ENCODE measurements at regions not wholly inside any gene's neighbourhood (a gene's known extent, or its start where the extent isn't known, plus 50 kb on each side); places are given as distances from the start of the nearest gene placed in this dataset.

DNA sequence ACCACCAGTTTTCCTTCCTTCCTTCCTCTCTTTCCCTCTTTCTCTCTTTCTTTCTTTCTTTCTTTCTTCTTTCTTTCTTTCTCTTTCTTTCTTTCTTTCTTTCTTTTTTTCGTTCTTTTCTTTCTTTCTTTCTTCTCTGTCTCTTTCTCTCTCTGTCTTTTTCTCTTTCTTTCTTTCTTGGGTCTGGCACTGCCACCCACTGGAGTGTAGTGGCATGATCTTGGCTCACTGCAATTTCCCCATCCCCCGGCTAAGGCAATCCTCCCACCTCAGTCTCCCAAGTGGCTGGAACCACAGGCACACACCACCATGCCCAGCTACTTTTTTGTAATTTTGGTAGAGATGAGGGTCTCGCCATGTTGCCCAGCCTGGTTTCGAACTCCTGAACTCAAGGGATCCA, 51.6 kb upstream of the NHS start:
- H2AFZ ChIP-seq (ENCODE audit: low read depth, low read length), result no peak overlapping the region
- no peaks in the 10 kb centered on the region for H4K20me1 ChIP-seq (ENCODE audit: insufficient read depth, low read length)
- H3K4me2 ChIP-seq (ENCODE audit: low read length), result no peak overlapping the region
- no peak overlapping the region for H3K4me3 ChIP-seq (ENCODE audit: low read length)
- H3K4me1 ChIP-seq (ENCODE audit: low read length), result no peaks in the 10 kb centered on the region
- H3K27me3 ChIP-seq (ENCODE audit: low read depth, low read length), result no peaks in the 10 kb centered on the region
- no peaks in the 10 kb centered on the region for H3K79me2 ChIP-seq (ENCODE audit: low read length)
- no peaks in the 10 kb centered on the region for H3K36me3 ChIP-seq (replicated peaks; ENCODE audit: low read depth, low read length)
- no peak overlapping the region for H3K27ac ChIP-seq (ENCODE audit: low read length)
- no peak overlapping the region for H3K9ac ChIP-seq (ENCODE audit: low read length)
- TF ChIP-seq, protein P1, sequence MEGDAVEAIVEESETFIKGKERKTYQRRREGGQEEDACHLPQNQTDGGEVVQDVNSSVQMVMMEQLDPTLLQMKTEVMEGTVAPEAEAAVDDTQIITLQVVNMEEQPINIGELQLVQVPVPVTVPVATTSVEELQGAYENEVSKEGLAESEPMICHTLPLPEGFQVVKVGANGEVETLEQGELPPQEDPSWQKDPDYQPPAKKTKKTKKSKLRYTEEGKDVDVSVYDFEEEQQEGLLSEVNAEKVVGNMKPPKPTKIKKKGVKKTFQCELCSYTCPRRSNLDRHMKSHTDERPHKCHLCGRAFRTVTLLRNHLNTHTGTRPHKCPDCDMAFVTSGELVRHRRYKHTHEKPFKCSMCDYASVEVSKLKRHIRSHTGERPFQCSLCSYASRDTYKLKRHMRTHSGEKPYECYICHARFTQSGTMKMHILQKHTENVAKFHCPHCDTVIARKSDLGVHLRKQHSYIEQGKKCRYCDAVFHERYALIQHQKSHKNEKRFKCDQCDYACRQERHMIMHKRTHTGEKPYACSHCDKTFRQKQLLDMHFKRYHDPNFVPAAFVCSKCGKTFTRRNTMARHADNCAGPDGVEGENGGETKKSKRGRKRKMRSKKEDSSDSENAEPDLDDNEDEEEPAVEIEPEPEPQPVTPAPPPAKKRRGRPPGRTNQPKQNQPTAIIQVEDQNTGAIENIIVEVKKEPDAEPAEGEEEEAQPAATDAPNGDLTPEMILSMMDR (IDR thresholded peaks at IDR 0.05; ENCODE audit: low read depth, low read length), result peak; percentile 15; the same call in 1 of the 2 replicates
- no peak for TF ChIP-seq EZH2phosphoT487 (IDR thresholded peaks at IDR 0.05; ENCODE audit: low read depth)
- no peaks in the 10 kb centered on the region for H3K9me3 ChIP-seq (ENCODE audit: insufficient read depth, low read length)

All from OCI-LY3 (cell line).